ENCODE measurements at regions not wholly inside any gene's neighbourhood (a gene's known extent, or its start where the extent isn't known, plus 50 kb on each side); places are given as distances from the start of the nearest gene placed in this dataset.
"Not testable (repeated sequence)": the region's sequence is repeated elsewhere in the genome, so short reads cannot be mapped to it uniquely, and the experiment has no call there.

DNA sequence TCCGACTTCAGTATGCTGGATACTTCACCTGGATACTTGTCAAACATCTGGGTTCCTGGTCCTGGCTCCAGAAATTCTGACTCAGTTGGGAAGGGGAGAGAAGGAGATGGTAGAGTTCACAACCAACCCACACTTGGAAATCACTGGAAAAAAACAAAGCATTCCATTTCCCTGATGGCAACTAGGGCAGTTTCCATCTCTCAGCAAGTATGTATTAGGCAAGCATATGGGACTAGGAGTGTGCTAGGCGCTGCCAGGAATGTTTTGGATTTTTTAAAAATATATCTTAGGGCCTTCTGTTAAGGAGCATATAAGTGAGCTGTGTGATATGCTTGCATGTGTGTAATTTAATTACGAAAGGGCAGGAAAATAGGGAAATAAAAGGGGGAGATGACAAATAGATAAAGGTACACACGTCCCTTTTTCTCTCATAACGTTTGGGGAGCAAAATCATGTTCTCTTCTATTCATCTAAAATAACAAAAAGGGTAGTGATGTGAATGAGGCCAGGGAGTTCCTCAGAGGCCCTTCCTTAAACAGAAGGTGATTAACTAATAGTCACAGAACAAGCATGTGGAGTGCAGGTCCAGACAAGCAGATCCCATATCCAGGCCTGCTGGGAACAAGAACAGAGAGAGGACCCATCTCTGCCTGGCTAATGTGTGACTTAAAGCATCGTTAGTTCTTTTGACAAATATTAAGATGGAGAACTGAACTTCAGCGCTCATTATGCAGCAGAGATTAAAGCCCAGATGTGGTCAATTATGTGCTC is 64.5 kb upstream of the NFE2L3 start:
- no peak for DNase-seq (ENCODE audit: low read depth)

DNA sequence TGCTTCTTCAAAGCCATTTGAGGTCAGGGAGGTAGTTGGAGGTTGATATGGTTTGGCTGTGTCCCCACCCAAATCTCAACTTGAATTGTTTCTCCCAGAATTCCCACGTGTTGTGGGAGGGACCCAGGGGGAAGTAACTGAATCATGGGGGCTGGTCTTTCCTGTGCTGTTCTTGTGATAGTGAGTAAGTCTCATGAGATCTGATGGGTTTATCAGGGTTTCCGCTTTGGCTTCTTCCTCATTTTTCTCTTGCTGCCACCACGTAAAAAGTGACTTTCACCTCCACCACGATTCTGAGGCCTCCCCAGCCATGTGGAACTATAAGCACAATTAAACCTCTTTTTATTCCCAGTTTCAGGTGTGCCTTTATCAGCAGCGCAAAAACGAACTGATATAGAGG is 62.5 kb upstream of the NFE2L3 start:
- DNase-seq (ENCODE audit: low read depth) = not testable (repeated sequence)

DNA sequence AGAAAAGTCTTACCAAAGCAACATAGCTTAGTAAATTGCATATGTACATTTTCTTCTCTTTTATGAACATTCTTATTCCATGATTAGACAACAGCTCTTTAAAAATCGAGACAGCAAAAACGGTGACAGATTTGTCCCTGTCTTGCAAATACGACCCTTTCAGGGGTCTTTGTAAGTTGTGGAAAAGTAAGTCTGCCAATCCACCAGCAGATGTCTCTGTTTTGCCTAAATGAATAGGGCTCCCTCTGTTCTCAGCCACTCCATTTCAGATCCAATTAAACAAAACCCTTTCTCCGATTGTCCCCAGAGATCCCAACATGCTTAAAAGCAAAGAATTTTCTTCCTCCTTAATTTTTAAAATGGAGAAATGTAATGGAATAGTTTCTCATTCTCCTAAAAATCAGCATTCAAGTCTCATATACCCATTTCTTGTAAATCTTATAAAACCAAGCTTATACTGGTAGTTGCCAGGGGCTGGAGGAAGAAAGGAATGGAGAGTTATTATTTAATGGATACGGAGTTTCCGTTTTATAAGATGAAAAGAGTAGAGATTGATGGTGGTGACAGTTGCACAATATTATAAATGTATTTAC is 61.0 kb upstream of the NFE2L3 start:
- no peak for DNase-seq (ENCODE audit: low read depth)

DNA sequence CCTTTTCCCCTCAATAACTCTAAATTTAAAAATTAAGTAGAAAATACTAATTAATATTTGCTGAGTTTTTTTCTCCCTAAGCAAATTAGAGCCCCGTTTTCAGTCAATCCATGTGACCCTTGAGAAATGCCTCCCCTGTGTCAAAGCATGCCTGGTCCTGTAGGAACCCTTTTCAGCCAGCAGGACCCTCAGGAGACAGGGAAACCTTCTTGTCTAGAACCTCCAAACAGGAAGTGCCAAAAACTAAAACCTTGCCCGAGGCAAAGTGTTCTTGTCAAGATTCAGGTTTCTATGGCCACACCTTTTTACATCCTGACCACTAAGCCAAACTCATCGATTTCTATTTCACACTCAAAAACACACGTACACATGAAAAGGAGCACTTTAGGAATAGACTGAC is 60.1 kb upstream of the NFE2L3 start:
- no peak for DNase-seq (ENCODE audit: low read depth)

DNA sequence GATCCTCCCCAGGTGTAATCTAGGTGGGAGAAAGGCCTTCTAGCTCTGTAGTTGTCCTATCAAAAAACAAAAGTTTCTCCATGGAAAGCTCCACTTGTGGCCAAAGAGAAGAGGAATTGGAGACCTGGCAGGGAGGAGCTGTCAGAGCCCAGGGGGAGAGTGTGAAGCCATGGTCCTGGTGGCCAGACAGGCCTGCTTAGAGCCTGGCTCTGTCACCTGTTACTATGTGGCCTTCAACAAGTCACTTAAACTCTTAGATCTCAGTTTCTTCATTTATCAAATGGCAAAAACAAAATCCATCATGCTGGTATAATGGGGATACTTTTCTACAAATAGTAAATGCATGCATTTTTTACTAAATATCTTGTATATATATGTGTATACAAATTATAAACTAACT is 59.0 kb upstream of the NFE2L3 start:
- DNase-seq (ENCODE audit: low read depth) = no peak

DNA sequence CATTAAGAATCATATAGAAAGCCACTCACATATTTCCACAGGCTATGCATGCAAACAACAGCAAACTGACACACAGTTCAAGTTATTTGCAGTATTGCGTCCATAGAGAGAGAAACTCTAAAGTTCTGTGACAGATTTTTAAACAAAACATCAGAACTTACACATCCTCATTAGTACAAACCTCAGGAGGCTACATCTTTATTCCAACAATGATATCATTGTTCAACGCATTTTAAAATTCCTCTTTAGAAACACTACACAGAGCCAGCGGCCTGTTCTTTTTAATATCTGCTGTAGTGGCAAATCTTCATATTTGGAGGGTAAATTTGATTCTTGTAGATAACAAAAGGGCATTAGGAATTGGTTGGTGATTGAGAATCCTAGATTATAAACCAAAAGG is 55.9 kb upstream of the NFE2L3 start:
- no peak for DNase-seq (ENCODE audit: low read depth)

DNA sequence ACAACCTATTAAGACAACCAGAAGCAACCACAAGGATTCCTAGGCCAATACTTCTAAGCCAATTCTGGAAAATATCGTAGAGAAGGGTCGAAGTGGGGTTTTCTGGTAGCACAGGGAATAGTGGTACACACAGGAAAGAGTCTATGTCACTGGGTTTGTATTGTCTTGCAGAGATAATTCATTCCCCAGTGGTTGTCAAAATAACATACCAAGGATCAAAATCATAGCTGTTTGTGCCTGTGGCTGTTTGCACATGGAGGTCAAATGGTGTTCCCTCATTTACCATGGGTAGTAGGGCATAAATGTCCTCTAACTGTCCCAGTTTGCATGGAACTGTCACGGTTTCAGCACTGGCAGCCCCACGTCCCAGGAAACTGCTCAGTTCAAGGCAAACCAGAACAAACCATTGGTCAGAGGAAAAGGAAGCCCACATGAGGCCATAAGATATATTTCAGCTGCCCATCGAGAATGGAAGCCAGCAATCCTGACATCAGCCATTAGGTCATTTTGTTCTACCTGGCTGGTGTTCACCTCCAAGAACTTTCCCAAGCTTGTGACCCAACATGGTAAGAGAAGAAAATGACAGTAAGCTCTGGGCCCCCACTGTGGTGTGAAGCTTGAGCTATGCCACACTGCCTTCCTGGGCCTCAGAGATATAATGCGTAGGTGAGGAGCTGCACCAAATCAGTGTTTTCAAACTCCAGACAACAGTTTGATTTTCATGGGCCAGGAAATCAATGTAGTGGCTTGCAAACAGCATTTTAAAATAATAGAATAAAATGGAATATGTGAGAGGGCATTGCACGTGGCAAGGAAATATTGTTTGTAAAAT is 53.9 kb upstream of the NFE2L3 start:
- no peak for DNase-seq (ENCODE audit: low read depth)

DNA sequence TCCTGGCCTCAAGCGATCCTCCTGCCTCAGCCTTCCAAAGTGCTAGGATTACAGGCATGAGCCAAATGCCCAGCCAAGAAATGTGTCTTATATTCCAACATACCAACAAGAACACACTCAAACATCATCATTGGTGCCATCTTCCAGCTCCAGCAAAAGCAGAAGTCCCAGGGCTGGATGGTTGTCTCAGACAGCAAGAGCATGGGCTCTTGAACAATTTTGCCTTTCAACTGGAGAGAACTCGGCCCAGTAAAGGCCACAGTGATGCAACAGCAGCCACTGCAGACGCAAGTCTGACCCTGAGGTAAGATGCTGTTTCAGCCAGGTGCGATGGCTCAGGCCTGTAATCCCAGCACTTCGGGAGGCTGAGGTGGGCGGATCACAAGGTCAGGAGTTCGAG is 52.8 kb upstream of the NFE2L3 start:
- DNase-seq (ENCODE audit: low read depth) = no peak

DNA sequence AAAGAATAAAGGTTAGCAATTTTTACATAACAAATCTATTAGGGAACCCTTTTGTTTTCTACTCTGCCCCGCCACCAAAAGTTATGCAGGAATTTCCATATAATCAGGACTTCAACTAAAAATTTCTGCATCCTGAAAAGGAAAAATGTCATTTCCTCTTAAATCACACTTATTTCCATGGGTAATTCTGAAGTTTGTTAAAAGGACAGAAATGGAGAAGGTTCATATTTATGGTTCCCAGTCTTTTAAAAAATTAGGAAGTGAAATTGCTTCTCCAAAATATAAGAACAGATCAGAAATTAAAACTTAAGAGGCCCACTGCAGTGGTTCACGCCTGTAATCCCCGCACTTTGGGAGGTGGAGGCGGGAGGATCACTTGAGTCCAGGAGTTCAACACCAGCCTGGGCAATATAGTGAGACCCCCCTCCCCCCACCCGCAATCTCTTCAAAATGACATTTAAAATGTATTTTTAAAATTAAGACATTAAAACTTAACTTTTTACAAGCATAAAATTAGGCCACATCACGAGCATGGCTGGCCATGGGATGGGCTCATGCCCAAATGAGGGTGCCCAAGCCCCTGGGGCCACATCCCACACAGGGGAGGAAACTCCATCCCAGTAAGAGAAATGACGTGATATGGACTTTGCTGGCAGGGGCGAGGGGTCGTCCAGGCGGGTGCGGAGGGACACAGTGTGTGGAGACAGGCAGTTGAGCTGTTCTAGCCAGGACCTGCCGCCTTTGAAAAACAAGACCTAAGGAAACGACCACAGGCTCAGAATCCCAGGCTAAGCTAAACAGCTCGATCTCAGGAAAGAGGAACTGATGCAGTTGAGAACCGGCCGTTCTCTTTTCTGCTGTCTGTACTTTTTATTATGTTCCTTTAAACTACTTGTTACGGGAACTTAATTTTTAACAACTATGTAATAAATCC is 51.3 kb upstream of the NFE2L3 start:
- no peak for DNase-seq (ENCODE audit: low read depth)

DNA sequence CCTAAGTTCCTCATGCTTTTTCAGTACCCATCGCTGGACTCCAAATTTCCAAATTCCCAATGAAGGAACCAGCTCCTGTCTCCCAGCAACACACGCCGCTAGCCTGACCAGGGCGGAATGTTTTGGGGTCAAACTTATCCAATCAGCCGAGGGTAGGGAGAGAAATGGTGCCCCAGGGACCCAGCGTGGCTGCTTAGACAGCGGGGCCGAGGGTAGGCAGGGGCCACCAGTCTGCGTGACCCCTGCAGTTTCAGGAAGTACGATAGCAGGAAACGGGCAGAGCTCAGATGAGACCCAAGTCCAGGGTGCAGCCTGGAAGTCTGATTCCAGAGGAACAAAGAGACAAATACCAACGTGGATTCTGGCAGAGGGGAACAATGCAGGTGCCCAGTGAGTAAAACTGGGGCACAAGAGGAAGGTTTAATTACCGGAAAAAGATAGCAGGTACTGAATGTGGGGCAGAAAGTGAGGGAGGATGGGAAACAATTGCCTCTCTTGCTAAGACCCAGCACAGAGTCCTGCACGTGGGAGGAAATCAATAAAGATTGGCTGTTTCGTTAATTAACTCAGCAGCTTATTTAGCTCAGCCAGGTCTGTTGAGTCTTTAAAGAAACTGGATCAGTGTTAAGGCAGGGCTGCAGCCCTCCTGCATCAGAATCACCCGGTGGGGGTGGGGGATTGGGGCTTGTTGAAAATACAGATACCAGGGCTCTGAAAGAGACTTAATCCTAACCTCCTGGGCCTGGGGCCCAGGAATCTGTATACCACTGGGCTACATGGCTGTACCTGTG is 50.4 kb upstream of the NFE2L3 start:
- DNase-seq (ENCODE audit: low read depth) = no peak

DNA sequence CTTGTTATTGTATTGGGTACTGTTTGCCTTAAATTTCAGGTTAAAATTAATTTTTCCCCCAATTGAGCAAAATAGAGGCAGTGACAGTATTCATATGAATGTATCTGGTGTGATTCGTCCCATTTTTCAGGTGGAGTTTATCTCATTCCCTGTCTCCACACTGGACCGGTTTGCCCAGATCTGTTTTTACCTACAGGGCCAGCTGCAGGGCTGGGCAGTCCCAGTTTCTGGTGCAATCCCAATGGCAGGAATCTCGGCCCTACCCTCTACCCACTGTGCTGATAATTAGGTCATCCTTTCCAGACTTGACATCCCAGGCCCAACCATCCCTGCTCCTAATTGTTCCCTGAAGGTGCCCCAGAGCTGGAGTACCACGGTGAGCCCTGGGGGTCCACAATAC is 49.8 kb upstream of the NFE2L3 start:
- no peak for DNase-seq (ENCODE audit: low read depth)
